ENCODE measurements at regions not wholly inside any gene's neighbourhood (a gene's known extent, or its start where the extent isn't known, plus 50 kb on each side); places are given as distances from the start of the nearest gene placed in this dataset.

DNA sequence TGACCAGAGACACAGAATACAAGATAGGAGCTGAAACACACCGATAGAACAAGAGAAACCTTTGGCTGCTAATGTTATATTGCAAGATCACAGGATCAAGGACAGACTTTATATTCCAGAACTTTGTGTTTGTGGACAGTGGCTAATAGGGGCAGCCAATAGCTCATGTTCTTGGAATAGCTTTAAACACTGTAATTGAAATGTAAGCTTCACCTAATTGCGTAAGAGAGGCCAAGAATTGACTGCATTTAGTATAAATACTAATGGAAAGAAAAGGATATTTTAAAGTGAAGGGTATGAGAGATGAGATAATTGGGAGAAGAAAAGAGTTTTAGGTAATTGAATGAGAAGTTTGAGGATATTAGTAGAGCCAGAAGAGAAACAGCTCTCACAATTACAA, 758.8 kb downstream of the CDH11 start:
- no peaks in the 10 kb centered on the region for H3K36me3 Mint-ChIP-seq (ENCODE audit: insufficient read depth, unreplicated experiment)
- no TSS peak for BruUV-seq (replicated peaks)
- H3K4me3 ChIP-seq (ENCODE audit: low read depth, low read length): no peak overlapping the region
- no peak overlapping the region for H3K27ac Mint-ChIP-seq (ENCODE audit: unreplicated experiment)
- intact Hi-C loops (cut with micrococcal nuclease; ENCODE audit: unreplicated experiment): no loop called here
- no peaks in the 10 kb centered on the region for H3K27me3 ChIP-seq (replicated peaks; ENCODE audit: control insufficient read depth, insufficient read depth, low read length)
- POLR2A ChIA-PET: no interaction called here
- CTCF ChIA-PET: no interaction called here
- H3K4me3 Mint-ChIP-seq (ENCODE audit: unreplicated experiment): no peak overlapping the region
- no peaks in the 10 kb centered on the region for H3K9me3 Mint-ChIP-seq (ENCODE audit: unreplicated experiment)
- no peaks in the 10 kb centered on the region for H3K4me1 ChIP-seq
- no peak for DNase-seq
- no peaks in the 10 kb centered on the region; the same call in 1 of the 2 replicates for H3K9me3 ChIP-seq
- no peaks in the 10 kb centered on the region for H3K4me1 Mint-ChIP-seq (ENCODE audit: low read depth, unreplicated experiment)
- TF ChIP-seq, protein P1, sequence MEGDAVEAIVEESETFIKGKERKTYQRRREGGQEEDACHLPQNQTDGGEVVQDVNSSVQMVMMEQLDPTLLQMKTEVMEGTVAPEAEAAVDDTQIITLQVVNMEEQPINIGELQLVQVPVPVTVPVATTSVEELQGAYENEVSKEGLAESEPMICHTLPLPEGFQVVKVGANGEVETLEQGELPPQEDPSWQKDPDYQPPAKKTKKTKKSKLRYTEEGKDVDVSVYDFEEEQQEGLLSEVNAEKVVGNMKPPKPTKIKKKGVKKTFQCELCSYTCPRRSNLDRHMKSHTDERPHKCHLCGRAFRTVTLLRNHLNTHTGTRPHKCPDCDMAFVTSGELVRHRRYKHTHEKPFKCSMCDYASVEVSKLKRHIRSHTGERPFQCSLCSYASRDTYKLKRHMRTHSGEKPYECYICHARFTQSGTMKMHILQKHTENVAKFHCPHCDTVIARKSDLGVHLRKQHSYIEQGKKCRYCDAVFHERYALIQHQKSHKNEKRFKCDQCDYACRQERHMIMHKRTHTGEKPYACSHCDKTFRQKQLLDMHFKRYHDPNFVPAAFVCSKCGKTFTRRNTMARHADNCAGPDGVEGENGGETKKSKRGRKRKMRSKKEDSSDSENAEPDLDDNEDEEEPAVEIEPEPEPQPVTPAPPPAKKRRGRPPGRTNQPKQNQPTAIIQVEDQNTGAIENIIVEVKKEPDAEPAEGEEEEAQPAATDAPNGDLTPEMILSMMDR (IDR thresholded peaks at IDR 0.05; ENCODE audit: insufficient read depth in 1 of 2, low read depth in 1 of 2, low read length in 1 of 2, severe bottlenecking in 1 of 2, unreplicated experiment in 1 of 2): no peak
- H3K27me3 Mint-ChIP-seq (ENCODE audit: insufficient read depth, unreplicated experiment): peaks cover 10% of the 10 kb centered on the region
- no peaks in the 10 kb centered on the region for H3K36me3 ChIP-seq (ENCODE audit: control insufficient read depth, insufficient read depth, low read length)

DNA sequence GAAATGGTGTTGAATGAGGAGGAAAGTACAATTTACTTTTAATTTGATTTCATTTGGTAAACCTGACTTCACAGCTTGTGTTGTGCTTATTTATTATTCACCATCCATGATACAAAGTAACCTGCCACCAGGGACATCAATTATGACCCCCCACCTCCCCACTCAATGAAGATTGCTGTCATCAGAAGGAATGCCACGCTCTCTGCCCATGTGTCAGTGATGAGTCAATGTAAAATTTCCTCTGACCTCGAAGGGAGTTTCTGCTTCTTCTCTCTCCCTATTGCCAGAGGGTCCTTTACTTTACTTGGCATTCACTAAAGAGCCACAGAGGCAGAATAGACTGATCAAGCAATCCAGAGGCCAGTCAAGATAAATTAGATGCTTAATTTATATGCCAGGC, 759.7 kb downstream of the CDH11 start:
- BruUV-seq (replicated peaks): no TSS peak
- POLR2A ChIA-PET: no interaction called here
- Mint-ChIP-seq H3K36me3 (ENCODE audit: insufficient read depth, unreplicated experiment) (no peaks in the 10 kb centered on the region), H3K4me3 (ENCODE audit: unreplicated experiment) (no peak overlapping the region), H3K4me1 (ENCODE audit: low read depth, unreplicated experiment) (no peaks in the 10 kb centered on the region), H3K27ac (ENCODE audit: unreplicated experiment) (no peak overlapping the region), H3K27me3 (ENCODE audit: insufficient read depth, unreplicated experiment) (peaks cover 10% of the 10 kb centered on the region), H3K9me3 (ENCODE audit: unreplicated experiment) (no peaks in the 10 kb centered on the region)
- CTCF ChIA-PET: no interaction called here
- Histone ChIP-seq H3K4me1 (no peaks in the 10 kb centered on the region), H3K9me3 (no peaks in the 10 kb centered on the region; the same call in 1 of the 2 replicates), H3K4me3 (ENCODE audit: low read depth, low read length) (no peak overlapping the region), H3K36me3 (ENCODE audit: control insufficient read depth, insufficient read depth, low read length) (no peaks in the 10 kb centered on the region), H3K27me3 (replicated peaks; ENCODE audit: control insufficient read depth, insufficient read depth, low read length) (no peaks in the 10 kb centered on the region)
- TF ChIP-seq, protein P1 (IDR thresholded peaks at IDR 0.05; ENCODE audit: insufficient read depth in 1 of 2, low read depth in 1 of 2, low read length in 1 of 2, severe bottlenecking in 1 of 2, unreplicated experiment in 1 of 2): no peak
- DNase-seq: no peak
- intact Hi-C loops (cut with micrococcal nuclease; ENCODE audit: unreplicated experiment): no loop called here

DNA sequence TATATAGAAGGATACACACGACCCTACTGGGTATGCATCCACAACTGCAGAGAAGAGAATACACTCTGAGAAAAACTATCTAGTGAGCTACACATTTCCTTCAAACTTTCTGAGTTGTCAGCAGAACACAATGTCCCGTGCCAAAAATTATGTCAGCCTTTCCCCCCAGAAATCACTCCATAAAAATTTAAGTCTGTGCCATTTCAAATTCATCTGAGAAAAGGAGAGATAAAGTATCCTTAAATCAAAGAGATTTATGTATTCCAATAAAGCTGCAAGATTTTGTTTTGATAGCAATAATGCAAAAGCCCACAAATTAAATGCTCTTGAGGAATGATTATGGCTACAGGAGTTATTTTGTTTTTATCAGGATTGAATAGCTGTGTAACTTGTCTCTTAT, 760.1 kb downstream of the CDH11 start:
- no peaks in the 10 kb centered on the region; the same call in 1 of the 2 replicates for H3K9me3 ChIP-seq
- no peaks in the 10 kb centered on the region for H3K36me3 ChIP-seq (ENCODE audit: control insufficient read depth, insufficient read depth, low read length)
- DNase-seq: no peak
- no peaks in the 10 kb centered on the region for H3K4me1 ChIP-seq
- intact Hi-C loops (cut with micrococcal nuclease; ENCODE audit: unreplicated experiment): no loop called here
- no peak overlapping the region for H3K4me3 ChIP-seq (ENCODE audit: low read depth, low read length)
- H3K36me3 Mint-ChIP-seq (ENCODE audit: insufficient read depth, unreplicated experiment): no peaks in the 10 kb centered on the region
- H3K27me3 Mint-ChIP-seq (ENCODE audit: insufficient read depth, unreplicated experiment): peaks cover 10% of the 10 kb centered on the region
- no peak overlapping the region for H3K27ac Mint-ChIP-seq (ENCODE audit: unreplicated experiment)
- H3K4me3 Mint-ChIP-seq (ENCODE audit: unreplicated experiment): no peak overlapping the region
- H3K9me3 Mint-ChIP-seq (ENCODE audit: unreplicated experiment): no peaks in the 10 kb centered on the region
- no peaks in the 10 kb centered on the region for H3K27me3 ChIP-seq (replicated peaks; ENCODE audit: control insufficient read depth, insufficient read depth, low read length)
- CTCF ChIA-PET: no interaction called here
- no peaks in the 10 kb centered on the region for H3K4me1 Mint-ChIP-seq (ENCODE audit: low read depth, unreplicated experiment)
- BruUV-seq (replicated peaks): no TSS peak
- POLR2A ChIA-PET: no interaction called here
- TF ChIP-seq, protein P1 (IDR thresholded peaks at IDR 0.05; ENCODE audit: insufficient read depth in 1 of 2, low read depth in 1 of 2, low read length in 1 of 2, severe bottlenecking in 1 of 2, unreplicated experiment in 1 of 2): no peak
